ENCODE measurements at regions not wholly inside any gene's neighbourhood (a gene's known extent, or its start where the extent isn't known, plus 50 kb on each side); places are given as distances from the start of the nearest gene placed in this dataset. TPM values are rescaled to one million over a fixed set of nuclear protein-coding genes. Genes with fewer than 3 reads are reported as not detected.

Small RNAs in the stretch of these regions (microRNA-seq; reads per million reads assigned to microRNA genes)
- 0 reads per million in 3 donors for gene MIR1302-10
- 0 reads per million in 3 donors for gene MIR6859-3

Small RNAs in the stretch of these regions (small RNA-seq; reads per million reads assigned to genes)
- not detected for gene AC140725.2
- gene MIR6859-3: not detected

Measured in ovary (tissue), 4 donors.